ENCODE measurements at regions not wholly inside any gene's neighbourhood (a gene's known extent, or its start where the extent isn't known, plus 50 kb on each side); places are given as distances from the start of the nearest gene placed in this dataset.

DNA sequence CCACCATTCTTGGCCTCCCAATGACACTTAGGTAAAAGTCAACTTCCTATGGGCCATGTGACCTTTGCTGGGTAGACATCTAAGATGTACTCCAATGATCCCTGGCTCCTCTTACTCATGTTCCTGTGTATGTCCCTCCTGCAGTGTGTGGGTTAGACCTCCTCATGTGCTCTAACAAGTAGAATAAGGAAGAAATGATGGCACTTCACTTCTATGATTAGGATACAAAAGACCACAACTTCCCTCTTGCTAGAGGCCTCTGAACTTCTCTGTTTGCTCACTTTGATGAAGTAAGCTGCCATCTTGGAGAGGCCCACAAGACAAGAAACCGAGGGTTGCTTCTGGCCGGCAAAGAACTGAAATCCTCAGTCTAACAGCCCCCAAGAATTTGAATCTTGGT is 131.8 kb downstream of the TAF11L14 start:
- ChIA-PET POLR2A (no interaction called here), CTCF (no interaction called here)
- DNase-seq (ENCODE audit: extremely low spot score): no peak
- TF ChIP-seq, protein P1, sequence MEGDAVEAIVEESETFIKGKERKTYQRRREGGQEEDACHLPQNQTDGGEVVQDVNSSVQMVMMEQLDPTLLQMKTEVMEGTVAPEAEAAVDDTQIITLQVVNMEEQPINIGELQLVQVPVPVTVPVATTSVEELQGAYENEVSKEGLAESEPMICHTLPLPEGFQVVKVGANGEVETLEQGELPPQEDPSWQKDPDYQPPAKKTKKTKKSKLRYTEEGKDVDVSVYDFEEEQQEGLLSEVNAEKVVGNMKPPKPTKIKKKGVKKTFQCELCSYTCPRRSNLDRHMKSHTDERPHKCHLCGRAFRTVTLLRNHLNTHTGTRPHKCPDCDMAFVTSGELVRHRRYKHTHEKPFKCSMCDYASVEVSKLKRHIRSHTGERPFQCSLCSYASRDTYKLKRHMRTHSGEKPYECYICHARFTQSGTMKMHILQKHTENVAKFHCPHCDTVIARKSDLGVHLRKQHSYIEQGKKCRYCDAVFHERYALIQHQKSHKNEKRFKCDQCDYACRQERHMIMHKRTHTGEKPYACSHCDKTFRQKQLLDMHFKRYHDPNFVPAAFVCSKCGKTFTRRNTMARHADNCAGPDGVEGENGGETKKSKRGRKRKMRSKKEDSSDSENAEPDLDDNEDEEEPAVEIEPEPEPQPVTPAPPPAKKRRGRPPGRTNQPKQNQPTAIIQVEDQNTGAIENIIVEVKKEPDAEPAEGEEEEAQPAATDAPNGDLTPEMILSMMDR (IDR thresholded peaks at IDR 0.05; ENCODE audit: control extremely low read depth, extremely low read depth, low read depth, missing control alignments): no peak

DNA sequence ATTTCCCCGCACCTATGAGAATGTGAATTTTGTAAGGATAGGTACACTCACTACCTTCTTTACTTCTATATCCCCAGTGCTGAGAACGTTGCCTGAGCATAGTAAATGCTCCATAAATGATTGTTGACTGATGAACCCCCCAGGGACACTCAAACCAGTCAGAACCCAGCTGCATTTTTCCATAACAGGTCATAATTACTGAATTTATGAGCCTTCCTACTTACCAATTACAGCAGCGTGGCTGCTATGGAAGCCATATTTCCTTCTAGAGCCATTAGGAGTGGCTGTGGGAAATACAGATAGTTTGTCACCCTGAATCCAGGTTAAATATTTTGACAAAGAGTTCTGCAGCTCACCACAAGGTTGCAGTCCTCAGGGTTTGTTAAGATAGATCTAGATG is 135.0 kb downstream of the TAF11L14 start:
- DNase-seq (ENCODE audit: extremely low spot score): no peak
- TF ChIP-seq, protein P1 (IDR thresholded peaks at IDR 0.05; ENCODE audit: control extremely low read depth, extremely low read depth, low read depth, missing control alignments): no peak
- ChIA-PET CTCF (interaction anchor here (0.6 to 1.0 kb wide), 3 partner anchors 11 to 68 kb away, joined by 3 read pairs; no protein-coding TSS in a partner anchor), POLR2A (no interaction called here)

DNA sequence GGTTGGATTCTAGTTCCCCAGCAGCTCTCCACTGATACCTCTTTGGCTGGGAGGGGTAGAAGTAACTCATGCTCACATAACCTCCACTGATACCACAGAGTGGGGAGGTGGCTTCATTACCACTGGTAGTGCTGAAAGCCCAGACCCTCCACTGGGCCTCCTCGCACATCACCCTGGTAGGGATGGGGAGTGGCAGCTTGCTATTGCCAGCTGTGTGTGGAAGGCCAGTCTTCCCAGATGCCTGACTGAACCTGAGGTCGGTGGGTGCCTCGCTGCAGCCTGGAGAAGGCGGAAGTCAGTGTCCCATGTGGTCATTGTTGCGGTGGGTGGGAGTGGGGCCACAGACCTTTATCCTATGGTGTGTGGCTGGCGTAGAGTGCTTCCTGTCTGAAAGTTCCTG is 138.0 kb downstream of the TAF11L14 start:
- CTCF ChIA-PET: no interaction called here
- DNase-seq (ENCODE audit: extremely low spot score): no peak
- POLR2A ChIA-PET: no interaction called here
- TF ChIP-seq, protein P1 (IDR thresholded peaks at IDR 0.05; ENCODE audit: control extremely low read depth, extremely low read depth, low read depth, missing control alignments): no peak

DNA sequence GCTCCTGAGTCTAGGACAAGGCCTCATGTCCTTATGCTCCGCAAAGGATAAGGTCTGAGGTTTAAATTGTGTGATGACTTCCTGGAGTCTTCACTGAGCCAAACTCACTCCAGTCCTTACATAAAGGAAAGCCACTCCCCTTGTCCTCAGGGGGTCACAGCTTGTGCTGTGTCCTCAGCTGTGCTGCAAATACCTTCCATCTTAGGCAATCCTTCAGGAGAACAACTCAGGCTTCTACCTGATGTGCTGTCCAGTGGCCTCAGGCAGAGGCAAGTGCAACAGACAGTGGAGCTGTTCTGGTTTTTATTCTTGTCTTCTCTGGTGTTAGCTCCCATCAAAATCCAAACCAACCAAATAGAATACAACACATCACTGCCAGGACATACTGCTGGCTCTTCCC is 151.5 kb downstream of the TAF11L14 start:
- TF ChIP-seq, protein P1 (IDR thresholded peaks at IDR 0.05; ENCODE audit: control extremely low read depth, extremely low read depth, low read depth, missing control alignments): no peak
- ChIA-PET CTCF (interaction anchor here (1.0 to 1.2 kb wide), 2 partner anchors 9 to 17 kb away, joined by 4 to 5 read pairs; no protein-coding TSS in a partner anchor), POLR2A (no interaction called here)
- DNase-seq (ENCODE audit: extremely low spot score): no peak

DNA sequence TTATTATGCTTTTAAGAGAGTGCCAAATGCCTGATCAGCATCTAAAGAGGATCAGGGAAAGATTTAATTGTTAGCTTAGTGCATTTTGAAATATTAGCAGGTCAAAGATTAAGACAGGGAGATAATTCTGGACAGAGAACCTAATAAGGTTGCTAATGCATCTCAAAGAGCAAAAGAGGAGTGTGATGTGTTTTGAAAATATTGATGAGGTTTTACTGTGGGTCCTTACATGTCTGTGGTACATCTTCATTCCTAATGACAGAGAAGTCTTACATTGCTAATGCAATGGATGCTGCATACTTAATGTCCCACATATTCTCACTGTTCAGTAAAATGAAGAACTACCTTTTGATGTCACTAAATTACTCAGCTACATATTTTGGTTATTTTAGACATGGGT is 154.1 kb downstream of the TAF11L14 start:
- ChIA-PET CTCF (interaction anchor here (1.3 kb wide), 1 partner anchor 14 kb away, joined by 3 read pairs; no protein-coding TSS in a partner anchor), POLR2A (no interaction called here)
- DNase-seq (ENCODE audit: extremely low spot score): no peak
- TF ChIP-seq, protein P1 (IDR thresholded peaks at IDR 0.05; ENCODE audit: control extremely low read depth, extremely low read depth, low read depth, missing control alignments): no peak

DNA sequence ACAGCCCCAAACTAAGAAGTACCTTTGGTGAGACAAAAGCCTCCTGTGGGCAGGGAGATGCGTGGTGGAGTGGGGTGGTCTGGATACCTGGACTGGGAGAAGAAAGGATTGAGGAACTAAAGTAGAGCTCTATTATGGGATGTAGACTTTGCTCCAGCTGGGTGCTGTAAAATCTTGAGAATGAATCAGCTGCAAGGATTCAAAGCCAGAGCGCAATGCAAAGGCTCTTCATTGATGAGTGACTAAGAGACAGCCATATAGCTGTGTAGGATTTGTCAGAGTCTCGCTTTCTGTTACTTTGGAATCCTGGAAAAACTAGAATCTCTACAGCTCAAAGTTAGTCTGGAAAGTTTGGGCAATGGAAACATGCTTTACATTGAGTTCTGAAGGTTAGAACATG is 159.9 kb downstream of the TAF11L14 start:
- POLR2A ChIA-PET: no interaction called here
- no peak for DNase-seq (ENCODE audit: extremely low spot score)
- CTCF ChIA-PET: interaction anchor here (1.2 to 2.2 kb wide), 2 partner anchors 8 to 9 kb away, joined by 4 to 5 read pairs; no protein-coding TSS in a partner anchor
- TF ChIP-seq, protein P1 (IDR thresholded peaks at IDR 0.05; ENCODE audit: control extremely low read depth, extremely low read depth, low read depth, missing control alignments): no peak

DNA sequence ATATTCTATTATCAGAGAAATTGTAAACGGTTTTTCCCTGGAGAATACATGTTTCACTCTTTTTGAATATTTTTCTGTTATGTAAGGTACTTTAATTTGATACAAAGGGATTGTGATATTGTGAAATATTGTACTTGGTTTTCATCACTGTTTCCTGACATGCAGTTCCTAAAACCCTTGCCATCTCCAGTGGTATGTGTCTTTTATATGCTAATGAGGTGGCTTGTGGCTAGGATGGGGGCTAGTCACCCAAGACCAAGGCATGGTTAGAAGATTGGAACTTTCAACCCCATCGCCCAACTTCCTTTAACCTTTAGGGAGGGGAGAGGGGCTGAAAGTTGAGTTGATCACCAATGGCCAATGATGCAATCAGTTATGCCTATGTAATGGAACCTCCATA is 160.6 kb downstream of the TAF11L14 start:
- ChIA-PET CTCF (interaction anchor here (1.2 to 2.2 kb wide), 2 partner anchors 8 to 9 kb away, joined by 4 to 5 read pairs; no protein-coding TSS in a partner anchor), POLR2A (no interaction called here)
- TF ChIP-seq, protein P1 (IDR thresholded peaks at IDR 0.05; ENCODE audit: control extremely low read depth, extremely low read depth, low read depth, missing control alignments): no peak
- DNase-seq (ENCODE audit: extremely low spot score): no peak
